Skeletal muscle satellite cell (primary cell): ENCODE measurements at regions not wholly inside any gene's neighbourhood (a gene's known extent, or its start where the extent isn't known, plus 50 kb on each side); places are given as distances from the start of the nearest gene placed in this dataset.

Source experiments
- H3K27me3 ChIP-seq: 2 replicates; pipeline ENCODE4 v1.7.0; 2013; ENCODE audit warnings: low read length; ENCODE audit not compliant: control insufficient read depth, insufficient read depth
- H3K36me3 ChIP-seq: 2 replicates; pipeline ENCODE4 v1.7.0; 2013; ENCODE audit warnings: mild to moderate bottlenecking, control low read depth, low read length; ENCODE audit not compliant: insufficient read depth
- H3K4me1 ChIP-seq: 2 replicates; pipeline ENCODE4 v1.7.0; 2013; ENCODE audit warnings: low read length; ENCODE audit not compliant: control insufficient read depth, insufficient read depth
- H3K4me2 ChIP-seq: 2 replicates; pipeline ENCODE4 v1.7.0; 2013; ENCODE audit warnings: mild to moderate bottlenecking, low read length
- H3K4me3 ChIP-seq: 2 replicates; pipeline ENCODE4 v1.7.0; 2013; ENCODE audit warnings: low read length
- H3K9ac ChIP-seq: 2 replicates; pipeline ENCODE4 v1.7.0; 2013; ENCODE audit warnings: mild to moderate bottlenecking, low read depth, low read length, moderate library complexity
- H3K9me3 ChIP-seq: replicated peaks from 2 replicates; pipeline ENCODE4 v1.7.0; 2013; ENCODE audit warnings: mild to moderate bottlenecking, control low read depth, low read length

- H3K9ac ChIP-seq, result no peak overlapping the region
- H3K4me2 ChIP-seq, result no peak overlapping the region
- H3K4me3 ChIP-seq, result no peak overlapping the region
- H3K9me3 ChIP-seq, result peaks cover 5% of the 10 kb centered on the region
- no peaks in the 10 kb centered on the region for H3K27me3 ChIP-seq
- no peaks in the 10 kb centered on the region for H3K4me1 ChIP-seq
- H3K36me3 ChIP-seq, result no peaks in the 10 kb centered on the region
Measured at GRCh38 chr9:31774571-31774970, 609.9 kb upstream of the ACO1 start.

GRCh38 chr9:31776471-31776870 lies 608.0 kb upstream of the ACO1 start:
- H3K27me3 ChIP-seq, result no peaks in the 10 kb centered on the region
- H3K9me3 ChIP-seq, result peaks cover 8% of the 10 kb centered on the region
- no peaks in the 10 kb centered on the region for H3K4me1 ChIP-seq
- no peak overlapping the region for H3K9ac ChIP-seq
- no peak overlapping the region for H3K4me3 ChIP-seq
- H3K36me3 ChIP-seq, result no peaks in the 10 kb centered on the region
- no peak overlapping the region for H3K4me2 ChIP-seq

GRCh38 chr9:31783491-31783890 lies 601.0 kb upstream of the ACO1 start:
- Histone ChIP-seq H3K9me3 (peaks cover 7% of the 10 kb centered on the region), H3K9ac (no peak overlapping the region), H3K36me3 (no peaks in the 10 kb centered on the region), H3K27me3 (no peaks in the 10 kb centered on the region), H3K4me3 (no peak overlapping the region), H3K4me2 (no peak overlapping the region), H3K4me1 (no peaks in the 10 kb centered on the region)

- Histone ChIP-seq H3K9ac (no peak overlapping the region), H3K9me3 (no peaks in the 10 kb centered on the region), H3K4me2 (no peak overlapping the region), H3K4me3 (no peak overlapping the region), H3K27me3 (no peaks in the 10 kb centered on the region), H3K4me1 (no peaks in the 10 kb centered on the region), H3K36me3 (no peaks in the 10 kb centered on the region)
Measured at GRCh38 chr9:31790720-31791119, 593.7 kb upstream of the ACO1 start.

GRCh38 chr9:31799953-31800609 lies 584.4 kb upstream of the ACO1 start:
- Histone ChIP-seq H3K4me1 (no peaks in the 10 kb centered on the region), H3K4me2 (no peak overlapping the region), H3K9ac (no peak overlapping the region), H3K27me3 (no peaks in the 10 kb centered on the region), H3K36me3 (no peaks in the 10 kb centered on the region), H3K4me3 (no peak overlapping the region), H3K9me3 (no peaks in the 10 kb centered on the region)

GRCh38 chr9:31807574-31808256 lies 576.7 kb upstream of the ACO1 start:
- no peak overlapping the region for H3K4me3 ChIP-seq
- no peaks in the 10 kb centered on the region for H3K4me1 ChIP-seq
- H3K36me3 ChIP-seq, result no peaks in the 10 kb centered on the region
- no peak overlapping the region for H3K4me2 ChIP-seq
- H3K9me3 ChIP-seq, result peaks cover 4% of the 10 kb centered on the region
- H3K27me3 ChIP-seq, result no peaks in the 10 kb centered on the region
- H3K9ac ChIP-seq, result no peak overlapping the region

- Histone ChIP-seq H3K9me3 (peaks cover 4% of the 10 kb centered on the region), H3K36me3 (no peaks in the 10 kb centered on the region), H3K27me3 (no peaks in the 10 kb centered on the region), H3K9ac (no peak overlapping the region), H3K4me2 (no peak overlapping the region), H3K4me1 (no peaks in the 10 kb centered on the region), H3K4me3 (no peak overlapping the region)
Measured at GRCh38 chr9:31808766-31809165, 575.7 kb upstream of the ACO1 start.

GRCh38 chr9:31820426-31820825 lies 564.0 kb upstream of the ACO1 start:
- Histone ChIP-seq H3K4me1 (no peaks in the 10 kb centered on the region), H3K4me2 (no peak overlapping the region), H3K4me3 (no peak overlapping the region), H3K36me3 (no peaks in the 10 kb centered on the region), H3K9ac (no peak overlapping the region), H3K27me3 (no peaks in the 10 kb centered on the region), H3K9me3 (peaks cover 4% of the 10 kb centered on the region)

GRCh38 chr9:31821583-31821982 lies 562.9 kb upstream of the ACO1 start:
- no peak overlapping the region for H3K4me3 ChIP-seq
- peaks cover 4% of the 10 kb centered on the region for H3K9me3 ChIP-seq
- H3K4me2 ChIP-seq, result no peak overlapping the region
- H3K4me1 ChIP-seq, result no peaks in the 10 kb centered on the region
- H3K9ac ChIP-seq, result no peak overlapping the region
- no peaks in the 10 kb centered on the region for H3K27me3 ChIP-seq
- no peaks in the 10 kb centered on the region for H3K36me3 ChIP-seq

GRCh38 chr9:31823365-31823764 lies 561.1 kb upstream of the ACO1 start:
- H3K4me3 ChIP-seq, result no peak overlapping the region
- no peaks in the 10 kb centered on the region for H3K27me3 ChIP-seq
- no peak overlapping the region for H3K9ac ChIP-seq
- no peaks in the 10 kb centered on the region for H3K36me3 ChIP-seq
- H3K9me3 ChIP-seq, result peaks cover 4% of the 10 kb centered on the region
- no peaks in the 10 kb centered on the region for H3K4me1 ChIP-seq
- no peak overlapping the region for H3K4me2 ChIP-seq

GRCh38 chr9:31824860-31825259 lies 559.6 kb upstream of the ACO1 start:
- no peak overlapping the region for H3K4me2 ChIP-seq
- H3K9ac ChIP-seq, result no peak overlapping the region
- H3K4me1 ChIP-seq, result no peaks in the 10 kb centered on the region
- H3K4me3 ChIP-seq, result no peak overlapping the region
- no peaks in the 10 kb centered on the region for H3K36me3 ChIP-seq
- no peaks in the 10 kb centered on the region for H3K27me3 ChIP-seq
- peaks cover 4% of the 10 kb centered on the region for H3K9me3 ChIP-seq

GRCh38 chr9:31837211-31837610 lies 547.2 kb upstream of the ACO1 start:
- Histone ChIP-seq H3K9ac (no peak overlapping the region), H3K4me2 (no peak overlapping the region), H3K4me1 (no peaks in the 10 kb centered on the region), H3K4me3 (no peak overlapping the region), H3K27me3 (no peaks in the 10 kb centered on the region), H3K9me3 (no peaks in the 10 kb centered on the region), H3K36me3 (no peaks in the 10 kb centered on the region)
